ENCODE measurements at regions not wholly inside any gene's neighbourhood (a gene's known extent, or its start where the extent isn't known, plus 50 kb on each side); places are given as distances from the start of the nearest gene placed in this dataset.

- no peak for TF ChIP-seq CTCF (IDR thresholded peaks at IDR 0.05)
- no peak for TF ChIP-seq POLR2A (IDR thresholded peaks at IDR 0.05)
- no peaks in the 10 kb centered on the region for H3K9me3 ChIP-seq
- 78 to 81% methylated on average over 1 of the region's 1 CpG for WGBS, 2 donors
- no peaks in the 10 kb centered on the region for H3K36me3 ChIP-seq
- H3K27ac ChIP-seq = no peak overlapping the region
- DNase-seq = no peak
- no peaks in the 10 kb centered on the region for H3K27me3 ChIP-seq
- intact Hi-C loops (cut with DNase I) = no loop called here
- no peak overlapping the region for H3K4me3 ChIP-seq (replicated peaks in 1 of 3)
- H3K4me1 ChIP-seq = no peaks in the 10 kb centered on the region
Measured at GRCh38 chr14:55512421-55512820, 67.6 kb upstream of the KTN1 start.

GRCh38 chr14:55513491-55513890, 66.5 kb upstream of the KTN1 start:
- Histone ChIP-seq H3K27ac (no peak overlapping the region), H3K9me3 (no peaks in the 10 kb centered on the region), H3K4me3 (replicated peaks in 1 of 3) (no peak overlapping the region), H3K27me3 (no peaks in the 10 kb centered on the region), H3K36me3 (no peaks in the 10 kb centered on the region), H3K4me1 (no peaks in the 10 kb centered on the region)
- intact Hi-C loops (cut with DNase I) = no loop called here
- TF ChIP-seq POLR2A (IDR thresholded peaks at IDR 0.05) = no peak
- TF ChIP-seq CTCF (IDR thresholded peaks at IDR 0.05) = no peak
- DNase-seq = no peak
- 91 to 95% methylated on average over 10 of the region's 10 CpGs for WGBS, 2 donors

GRCh38 chr14:55514819-55515490, 65.1 kb upstream of the KTN1 start:
- H3K27ac ChIP-seq = no peak overlapping the region
- intact Hi-C loops (cut with DNase I) = no loop called here
- no peaks in the 10 kb centered on the region for H3K4me1 ChIP-seq
- WGBS, 2 donors = 87 to 92% methylated on average over 17 of the region's 17 CpGs
- no peaks in the 10 kb centered on the region for H3K27me3 ChIP-seq
- no peaks in the 10 kb centered on the region for H3K9me3 ChIP-seq
- H3K36me3 ChIP-seq = no peaks in the 10 kb centered on the region
- TF ChIP-seq CTCF (IDR thresholded peaks at IDR 0.05) (no peak), POLR2A (IDR thresholded peaks at IDR 0.05) (no peak)
- DNase-seq = no peak
- H3K4me3 ChIP-seq (replicated peaks in 1 of 3) = no peak overlapping the region

- Histone ChIP-seq H3K36me3 (no peaks in the 10 kb centered on the region), H3K27me3 (no peaks in the 10 kb centered on the region), H3K4me3 (replicated peaks in 1 of 3) (no peak overlapping the region), H3K4me1 (no peaks in the 10 kb centered on the region), H3K9me3 (no peaks in the 10 kb centered on the region), H3K27ac (no peak overlapping the region)
- WGBS, 2 donors = 86 to 91% methylated on average over 4 of the region's 4 CpGs
- intact Hi-C loops (cut with DNase I) = no loop called here
- no peak for DNase-seq
- no peak for TF ChIP-seq CTCF (IDR thresholded peaks at IDR 0.05)
- no peak for TF ChIP-seq POLR2A (IDR thresholded peaks at IDR 0.05)
Measured at GRCh38 chr14:55516776-55517175, 63.2 kb upstream of the KTN1 start.

- no peaks in the 10 kb centered on the region for H3K4me1 ChIP-seq
- no peaks in the 10 kb centered on the region for H3K27me3 ChIP-seq
- H3K9me3 ChIP-seq = no peaks in the 10 kb centered on the region
- no peaks in the 10 kb centered on the region for H3K36me3 ChIP-seq
- intact Hi-C loops (cut with DNase I) = no loop called here
- H3K4me3 ChIP-seq (replicated peaks in 1 of 3) = no peak overlapping the region
- no peak for TF ChIP-seq POLR2A (IDR thresholded peaks at IDR 0.05)
- no peak for TF ChIP-seq CTCF (IDR thresholded peaks at IDR 0.05)
- H3K27ac ChIP-seq = no peak overlapping the region
- no peak for DNase-seq
Measured at GRCh38 chr14:55518391-55518790, 61.6 kb upstream of the KTN1 start.

Data from thyroid gland (tissue), 4 donors.